ENCODE measurements at regions not wholly inside any gene's neighbourhood (a gene's known extent, or its start where the extent isn't known, plus 50 kb on each side); places are given as distances from the start of the nearest gene placed in this dataset.

DNA sequence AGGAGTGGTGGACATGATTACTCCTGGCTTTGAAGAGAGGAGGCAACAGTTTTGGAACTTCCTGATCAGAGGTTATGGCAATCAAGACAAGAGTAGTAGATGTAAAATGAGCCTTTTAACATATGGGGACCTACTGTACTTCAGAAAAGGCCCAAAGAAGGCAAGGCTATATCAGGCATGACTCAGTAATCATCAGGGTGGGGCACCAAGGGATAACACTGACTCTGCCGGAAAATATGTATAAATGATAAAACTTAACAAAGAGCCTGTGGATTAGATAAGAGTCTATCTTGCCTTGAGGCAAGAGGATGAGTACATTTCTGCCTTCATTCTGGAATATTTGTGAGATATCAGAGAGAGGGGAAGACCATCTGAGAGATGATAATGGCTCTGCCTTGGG, 1389.9 kb upstream of the MAP3K7 start:
- Histone ChIP-seq H3K9ac (ENCODE audit: insufficient read length, low read depth) (no peak overlapping the region), H3K36me3 (ENCODE audit: insufficient read depth, insufficient read length, low read length) (no peaks in the 10 kb centered on the region), H3K4me3 (ENCODE audit: insufficient read length, low read depth) (no peak overlapping the region), H3K4me1 (ENCODE audit: insufficient read depth, insufficient read length) (no peaks in the 10 kb centered on the region), H3K9me3 (ENCODE audit: insufficient read depth, low read length) (no peaks in the 10 kb centered on the region), H3K27me3 (ENCODE audit: insufficient read depth, insufficient read length) (no peaks in the 10 kb centered on the region)
- TF ChIP-seq ZNF274 (IDR thresholded peaks at IDR 0.05; ENCODE audit: low read depth, low read length) (no peak), YY1 (IDR thresholded peaks at IDR 0.05; ENCODE audit: insufficient read depth, insufficient read length) (no peak), SUZ12 (IDR thresholded peaks at IDR 0.05; ENCODE audit: extremely low read depth, insufficient read depth, insufficient read length) (no peak)
- no peak for DNase-seq (ENCODE audit: low read depth, low spot score)

DNA sequence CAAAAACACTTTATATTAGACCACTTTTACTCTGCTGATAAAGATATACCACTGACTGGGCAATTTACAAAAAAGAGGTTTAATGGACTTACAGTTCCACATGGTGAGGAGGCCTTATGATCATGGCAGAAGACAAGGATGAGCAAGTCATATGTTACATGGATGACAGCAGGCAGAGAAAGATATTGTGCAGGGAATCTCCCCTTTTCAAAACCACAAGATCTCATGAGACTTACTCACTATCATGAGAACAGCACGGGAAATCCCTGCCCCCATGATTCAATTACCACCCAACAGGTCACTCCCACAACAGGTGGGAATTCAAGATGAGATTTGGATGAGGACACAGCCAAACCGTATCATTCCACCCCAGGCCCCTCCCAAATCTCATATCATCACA, 1383.8 kb upstream of the MAP3K7 start:
- Histone ChIP-seq H3K36me3 (ENCODE audit: insufficient read depth, insufficient read length, low read length) (no peaks in the 10 kb centered on the region), H3K4me3 (ENCODE audit: insufficient read length, low read depth) (no peak overlapping the region), H3K27me3 (ENCODE audit: insufficient read depth, insufficient read length) (no peaks in the 10 kb centered on the region), H3K9me3 (ENCODE audit: insufficient read depth, low read length) (peaks cover 14% of the 10 kb centered on the region), H3K4me1 (ENCODE audit: insufficient read depth, insufficient read length) (no peaks in the 10 kb centered on the region), H3K9ac (ENCODE audit: insufficient read length, low read depth) (no peak overlapping the region)
- no peak for DNase-seq (ENCODE audit: low read depth, low spot score)
- TF ChIP-seq ZNF274 (IDR thresholded peaks at IDR 0.05; ENCODE audit: low read depth, low read length) = no peak
- no peak for TF ChIP-seq YY1 (IDR thresholded peaks at IDR 0.05; ENCODE audit: insufficient read depth, insufficient read length)
- TF ChIP-seq SUZ12 (IDR thresholded peaks at IDR 0.05; ENCODE audit: extremely low read depth, insufficient read depth, insufficient read length) = no peak

DNA sequence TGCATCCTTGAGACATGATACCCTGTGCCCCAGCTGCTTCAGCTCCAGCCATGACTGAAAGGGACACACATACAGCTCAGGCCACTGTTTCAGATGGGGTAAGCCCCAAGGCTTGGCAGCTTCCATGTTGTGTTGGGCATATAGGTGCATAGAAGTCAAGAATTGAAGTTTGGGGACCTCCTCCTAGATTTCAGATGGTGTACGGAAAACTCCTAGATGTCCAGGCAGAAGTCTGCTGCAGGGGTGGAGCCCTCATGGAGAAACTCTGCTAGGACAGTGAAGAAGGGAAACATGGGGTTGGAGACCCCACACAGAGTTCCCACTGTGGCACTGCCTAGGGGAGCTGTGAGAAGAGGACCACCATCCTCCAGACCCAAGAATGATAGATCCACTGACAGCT, 1379.0 kb upstream of the MAP3K7 start:
- Histone ChIP-seq H3K36me3 (ENCODE audit: insufficient read depth, insufficient read length, low read length) (no peaks in the 10 kb centered on the region), H3K9me3 (ENCODE audit: insufficient read depth, low read length) (peaks cover 22% of the 10 kb centered on the region), H3K4me1 (ENCODE audit: insufficient read depth, insufficient read length) (no peaks in the 10 kb centered on the region), H3K9ac (ENCODE audit: insufficient read length, low read depth) (no peak overlapping the region), H3K4me3 (ENCODE audit: insufficient read length, low read depth) (no peak overlapping the region), H3K27me3 (ENCODE audit: insufficient read depth, insufficient read length) (no peaks in the 10 kb centered on the region)
- no peak for DNase-seq (ENCODE audit: low read depth, low spot score)
- TF ChIP-seq SUZ12 (IDR thresholded peaks at IDR 0.05; ENCODE audit: extremely low read depth, insufficient read depth, insufficient read length) (no peak), ZNF274 (IDR thresholded peaks at IDR 0.05; ENCODE audit: low read depth, low read length) (no peak), YY1 (IDR thresholded peaks at IDR 0.05; ENCODE audit: insufficient read depth, insufficient read length) (no peak)

DNA sequence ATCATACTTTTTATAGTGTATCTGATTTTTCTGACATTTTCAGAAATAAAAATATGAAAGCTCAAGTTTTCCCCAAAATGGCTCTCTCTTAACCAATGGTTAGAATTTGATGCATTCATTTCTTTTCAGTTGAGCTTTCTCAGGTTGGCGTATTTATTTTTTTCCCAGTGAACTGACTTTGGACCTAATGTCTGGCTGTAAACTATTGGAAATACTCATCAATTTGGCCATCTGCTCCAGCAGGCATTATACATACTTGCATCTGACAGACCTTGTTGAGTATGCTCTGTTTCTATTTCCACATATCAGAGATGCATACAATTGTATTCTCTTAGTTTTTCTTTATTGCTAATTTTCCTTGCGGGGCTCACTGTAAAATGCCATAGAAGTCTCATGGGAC, 1374.8 kb upstream of the MAP3K7 start:
- Histone ChIP-seq H3K4me3 (ENCODE audit: insufficient read length, low read depth) (no peak overlapping the region), H3K4me1 (ENCODE audit: insufficient read depth, insufficient read length) (no peaks in the 10 kb centered on the region), H3K9ac (ENCODE audit: insufficient read length, low read depth) (no peak overlapping the region), H3K9me3 (ENCODE audit: insufficient read depth, low read length) (peaks cover 18% of the 10 kb centered on the region), H3K27me3 (ENCODE audit: insufficient read depth, insufficient read length) (no peaks in the 10 kb centered on the region), H3K36me3 (ENCODE audit: insufficient read depth, insufficient read length, low read length) (no peaks in the 10 kb centered on the region)
- TF ChIP-seq ZNF274 (IDR thresholded peaks at IDR 0.05; ENCODE audit: low read depth, low read length) = no peak
- no peak for TF ChIP-seq SUZ12 (IDR thresholded peaks at IDR 0.05; ENCODE audit: extremely low read depth, insufficient read depth, insufficient read length)
- TF ChIP-seq YY1 (IDR thresholded peaks at IDR 0.05; ENCODE audit: insufficient read depth, insufficient read length) = no peak
- DNase-seq (ENCODE audit: low read depth, low spot score) = no peak

DNA sequence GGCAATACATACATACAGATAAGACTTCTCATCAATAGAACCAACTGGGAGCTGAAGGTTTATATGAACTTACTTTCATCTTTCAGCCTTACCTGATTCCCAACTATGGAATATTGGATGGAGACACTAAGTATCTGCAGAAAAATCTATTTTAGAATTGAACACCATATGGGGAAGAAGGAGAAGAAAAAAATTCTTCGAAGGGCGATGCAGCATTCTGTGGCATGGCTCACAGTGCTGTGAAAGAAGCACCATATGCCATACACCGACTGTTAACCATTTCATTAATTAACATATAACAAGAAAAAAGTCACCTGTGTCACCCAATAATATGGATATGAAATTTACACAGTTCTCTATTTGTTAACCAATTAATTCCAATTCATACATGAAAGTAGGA, 1374.4 kb upstream of the MAP3K7 start:
- DNase-seq (ENCODE audit: low read depth, low spot score) = no peak
- TF ChIP-seq SUZ12 (IDR thresholded peaks at IDR 0.05; ENCODE audit: extremely low read depth, insufficient read depth, insufficient read length) (no peak), ZNF274 (IDR thresholded peaks at IDR 0.05; ENCODE audit: low read depth, low read length) (no peak), YY1 (IDR thresholded peaks at IDR 0.05; ENCODE audit: insufficient read depth, insufficient read length) (no peak)
- Histone ChIP-seq H3K9ac (ENCODE audit: insufficient read length, low read depth) (no peak overlapping the region), H3K4me3 (ENCODE audit: insufficient read length, low read depth) (no peak overlapping the region), H3K27me3 (ENCODE audit: insufficient read depth, insufficient read length) (no peaks in the 10 kb centered on the region), H3K9me3 (ENCODE audit: insufficient read depth, low read length) (peaks cover 14% of the 10 kb centered on the region; the same call in 1 of the 2 replicates), H3K4me1 (ENCODE audit: insufficient read depth, insufficient read length) (no peaks in the 10 kb centered on the region), H3K36me3 (ENCODE audit: insufficient read depth, insufficient read length, low read length) (no peaks in the 10 kb centered on the region)

DNA sequence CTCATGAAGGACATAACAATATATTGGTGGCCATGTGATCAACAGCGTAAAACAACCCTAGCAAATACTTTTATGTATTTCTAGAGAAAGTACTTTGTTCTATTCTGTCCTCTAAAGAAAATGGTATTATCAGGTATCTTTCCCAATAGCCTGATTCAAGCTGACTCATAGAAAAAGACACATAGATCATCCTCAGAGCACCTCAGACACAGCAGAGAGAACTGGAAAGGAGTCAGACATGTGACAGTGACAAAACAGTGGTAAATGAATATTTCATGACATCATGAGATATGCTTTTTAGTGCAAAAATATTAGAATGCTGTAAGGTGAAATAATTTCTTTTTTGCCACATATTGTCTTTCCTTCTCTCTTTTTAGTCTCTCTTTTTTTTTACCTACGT, 1355.0 kb upstream of the MAP3K7 start:
- no peaks in the 10 kb centered on the region for H3K27me3 ChIP-seq (ENCODE audit: insufficient read depth, insufficient read length)
- H3K4me1 ChIP-seq (ENCODE audit: insufficient read depth, insufficient read length) = no peaks in the 10 kb centered on the region
- DNase-seq (ENCODE audit: low read depth, low spot score) = no peak
- no peak overlapping the region for H3K9ac ChIP-seq (ENCODE audit: insufficient read length, low read depth)
- no peak overlapping the region for H3K4me3 ChIP-seq (ENCODE audit: insufficient read length, low read depth)
- no peak for TF ChIP-seq SUZ12 (IDR thresholded peaks at IDR 0.05; ENCODE audit: extremely low read depth, insufficient read depth, insufficient read length)
- no peak for TF ChIP-seq ZNF274 (IDR thresholded peaks at IDR 0.05; ENCODE audit: low read depth, low read length)
- TF ChIP-seq YY1 (IDR thresholded peaks at IDR 0.05; ENCODE audit: insufficient read depth, insufficient read length) = no peak
- no peaks in the 10 kb centered on the region for H3K36me3 ChIP-seq (ENCODE audit: insufficient read depth, insufficient read length, low read length)
- H3K9me3 ChIP-seq (ENCODE audit: insufficient read depth, low read length) = no peaks in the 10 kb centered on the region

DNA sequence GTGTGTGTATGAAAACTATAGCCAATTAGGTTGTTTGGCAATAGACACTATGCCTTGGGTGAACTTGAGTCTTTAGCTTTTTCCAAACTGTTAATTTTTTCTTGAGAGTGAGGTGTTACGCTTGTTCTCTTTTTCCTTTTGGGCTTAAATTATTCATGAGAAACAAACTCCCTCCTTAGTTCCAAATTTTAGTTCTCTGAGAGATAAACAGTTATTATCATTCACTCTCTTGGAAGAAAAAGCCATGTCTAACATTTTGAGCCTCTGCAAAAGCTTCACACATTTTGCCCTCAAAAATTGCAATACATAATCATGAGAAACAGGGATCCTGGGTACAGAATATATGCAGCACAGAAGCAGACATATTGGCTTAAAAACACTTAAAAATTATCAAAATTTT, 1353.9 kb upstream of the MAP3K7 start:
- no peak overlapping the region for H3K4me3 ChIP-seq (ENCODE audit: insufficient read length, low read depth)
- no peak overlapping the region for H3K9ac ChIP-seq (ENCODE audit: insufficient read length, low read depth)
- no peaks in the 10 kb centered on the region for H3K36me3 ChIP-seq (ENCODE audit: insufficient read depth, insufficient read length, low read length)
- no peaks in the 10 kb centered on the region for H3K27me3 ChIP-seq (ENCODE audit: insufficient read depth, insufficient read length)
- DNase-seq (ENCODE audit: low read depth, low spot score) = no peak
- no peaks in the 10 kb centered on the region for H3K4me1 ChIP-seq (ENCODE audit: insufficient read depth, insufficient read length)
- TF ChIP-seq ZNF274 (IDR thresholded peaks at IDR 0.05; ENCODE audit: low read depth, low read length) = no peak
- TF ChIP-seq YY1 (IDR thresholded peaks at IDR 0.05; ENCODE audit: insufficient read depth, insufficient read length) = no peak
- TF ChIP-seq SUZ12 (IDR thresholded peaks at IDR 0.05; ENCODE audit: extremely low read depth, insufficient read depth, insufficient read length) = no peak
- no peaks in the 10 kb centered on the region for H3K9me3 ChIP-seq (ENCODE audit: insufficient read depth, low read length)

DNA sequence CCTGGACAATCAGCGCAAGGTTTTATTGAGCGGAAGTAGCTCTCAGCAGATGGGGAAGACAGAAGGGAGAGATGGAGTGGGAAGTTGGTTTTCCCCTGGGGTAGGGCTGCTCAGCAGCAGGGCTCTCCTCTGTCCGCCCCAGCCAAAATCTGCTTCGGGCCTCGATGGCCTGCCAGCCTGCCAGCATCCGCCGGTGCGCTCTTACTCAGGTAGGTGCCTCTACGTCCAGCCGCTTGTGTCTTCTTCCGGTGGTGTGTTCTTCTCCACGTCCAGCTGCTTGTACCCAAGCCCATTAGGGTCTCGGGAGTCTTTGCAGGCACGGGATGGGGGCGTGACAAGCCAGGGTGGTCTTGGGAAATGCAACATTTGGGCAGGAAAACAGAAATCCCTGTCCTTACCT, 1340.0 kb upstream of the MAP3K7 start:
- no peaks in the 10 kb centered on the region for H3K27me3 ChIP-seq (ENCODE audit: insufficient read depth, insufficient read length)
- no peaks in the 10 kb centered on the region for H3K36me3 ChIP-seq (ENCODE audit: insufficient read depth, insufficient read length, low read length)
- no peak overlapping the region for H3K4me3 ChIP-seq (ENCODE audit: insufficient read length, low read depth)
- no peak for DNase-seq (ENCODE audit: low read depth, low spot score)
- no peaks in the 10 kb centered on the region for H3K4me1 ChIP-seq (ENCODE audit: insufficient read depth, insufficient read length)
- H3K9me3 ChIP-seq (ENCODE audit: insufficient read depth, low read length) = no peaks in the 10 kb centered on the region
- H3K9ac ChIP-seq (ENCODE audit: insufficient read length, low read depth) = no peak overlapping the region
- TF ChIP-seq SUZ12 (IDR thresholded peaks at IDR 0.05; ENCODE audit: extremely low read depth, insufficient read depth, insufficient read length) (no peak), ZNF274 (IDR thresholded peaks at IDR 0.05; ENCODE audit: low read depth, low read length) (no peak), YY1 (IDR thresholded peaks at IDR 0.05; ENCODE audit: insufficient read depth, insufficient read length) (no peak)
